Esophagus squamous epithelium (tissue), 5 donors: ENCODE measurements at regions not wholly inside any gene's neighbourhood (a gene's known extent, or its start where the extent isn't known, plus 50 kb on each side); places are given as distances from the start of the nearest gene placed in this dataset.

Experiments
- DNase-seq: peaks from one replicate; lab custom pipeline; 2025; lab: John Stamatoyannopoulos, UW
- H3K27ac ChIP-seq, 4 donors: fragments of 200-600 bp; sonication (generic); one replicate each; pipeline ENCODE4 v1.5.1; 2016 to 2019; ENCODE audit warnings: mild to moderate bottlenecking in 1 of 4
- H3K27me3 ChIP-seq, 4 donors: fragments of 200-600 bp; sonication (generic); 1 replicate in 3 of 4; 2 replicates in 1 of 4; pipeline versions ENCODE4 v1.5.1 to v1.6.0; 2017 to 2021; ENCODE audit warnings: antibody characterized with exemption in 1 of 4
- H3K36me3 ChIP-seq, 3 donors: fragments of 200-600 bp; sonication (generic); one replicate each; pipeline ENCODE4 v1.5.1; 2016 to 2019
- H3K4me1 ChIP-seq, 3 donors: fragments of 200-600 bp; sonication (generic); one replicate each; pipeline ENCODE4 v1.5.1; 2017 to 2019
- H3K4me3 ChIP-seq, 4 donors: fragments of 200-600 bp; sonication (generic); 1 replicate in 3 of 4; 2 replicates in 1 of 4; pipeline ENCODE4 v1.5.1; 2016 to 2019; ENCODE audit warnings: mild to moderate bottlenecking in 2 of 4, moderate library complexity in 1 of 4
- H3K9me3 ChIP-seq, 3 donors: fragments of 200-600 bp; sonication (generic); one replicate each; pipeline ENCODE4 v1.5.1; 2016 to 2019
- CTCF ChIP-seq, 6 experiments: fragments of 450-650 bp in 4 of 6; fragments of 200-600 bp in 2 of 6; sonication (generic) in 2 of 6; IDR thresholded peaks; one replicate each; pipeline ENCODE4 v1.5.1; 2016 to 2019; ENCODE audit warnings: antibody characterized with exemption in 6 of 6, mild to moderate bottlenecking in 4 of 6, moderate library complexity in 4 of 6
- POLR2A ChIP-seq, 4 donors: fragments of 450-650 bp; IDR thresholded peaks; one replicate each; pipeline ENCODE4 v1.6.1; 2017; ENCODE audit warnings: antibody characterized with exemption in 4 of 4, mild to moderate bottlenecking in 4 of 4, moderate library complexity in 3 of 4
- WGBS, 2 donors: methylation state at CpG; one replicate each; pipeline ENCODE4 v1.1.5; 2018; 5-methylcytosine and 5-hydroxymethylcytosine counted together
- intact Hi-C: fragments of 100-400 bp; cut with DNase I; formaldehyde crosslinking; loops from one replicate; pipeline ENCODE4 v1.15.0; 2022
- donor health status: DM: yes; HTN: yes; CAD: no.

DNA sequence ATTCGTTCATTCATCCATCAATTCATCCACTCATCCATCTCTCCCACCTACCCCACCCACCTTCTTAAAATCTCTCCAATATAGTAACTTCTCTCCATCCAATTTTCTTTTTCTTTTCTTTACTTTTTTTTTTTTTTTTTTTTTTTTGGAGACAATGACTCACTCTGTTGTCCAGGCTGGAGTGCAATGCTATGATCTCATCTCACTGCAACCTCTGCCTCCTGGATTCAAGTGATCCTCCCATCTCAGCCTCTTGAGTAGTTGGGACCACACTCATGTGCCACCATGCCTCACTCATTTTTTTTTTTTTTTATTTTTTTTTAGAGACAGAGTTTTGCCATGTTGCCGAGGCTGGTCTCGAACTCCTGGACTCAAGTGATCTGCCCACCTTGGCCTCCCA is 118.4 kb downstream of the SUDS3 start:
- Histone ChIP-seq H3K9me3 (no peaks in the 10 kb centered on the region), H3K4me1 (no peaks in the 10 kb centered on the region), H3K36me3 (no peaks in the 10 kb centered on the region), H3K27ac (no peak overlapping the region), H3K4me3 (no peak overlapping the region), H3K27me3 (no peaks in the 10 kb centered on the region)
- 79 to 80% methylated on average over 3 of the region's 3 CpGs for WGBS, 2 donors
- intact Hi-C loops = no loop called here
- DNase-seq = no peak
- TF ChIP-seq CTCF (IDR thresholded peaks at IDR 0.05) = no peak
- no peak for TF ChIP-seq POLR2A (IDR thresholded peaks at IDR 0.05)

GRCh38 chr12:118495296-118495695 is 118.9 kb downstream of the SUDS3 start:
- no peaks in the 10 kb centered on the region for H3K36me3 ChIP-seq
- H3K9me3 ChIP-seq = no peaks in the 10 kb centered on the region
- no peak overlapping the region for H3K4me3 ChIP-seq
- H3K4me1 ChIP-seq = no peaks in the 10 kb centered on the region
- 26 to 29% methylated on average over 2 of the region's 2 CpGs for WGBS, 2 donors
- intact Hi-C loops = no loop called here
- H3K27ac ChIP-seq = no peak overlapping the region
- H3K27me3 ChIP-seq = no peaks in the 10 kb centered on the region
- no peak for DNase-seq
- TF ChIP-seq CTCF (IDR thresholded peaks at IDR 0.05) = no peak
- TF ChIP-seq POLR2A (IDR thresholded peaks at IDR 0.05) = no peak

DNA sequence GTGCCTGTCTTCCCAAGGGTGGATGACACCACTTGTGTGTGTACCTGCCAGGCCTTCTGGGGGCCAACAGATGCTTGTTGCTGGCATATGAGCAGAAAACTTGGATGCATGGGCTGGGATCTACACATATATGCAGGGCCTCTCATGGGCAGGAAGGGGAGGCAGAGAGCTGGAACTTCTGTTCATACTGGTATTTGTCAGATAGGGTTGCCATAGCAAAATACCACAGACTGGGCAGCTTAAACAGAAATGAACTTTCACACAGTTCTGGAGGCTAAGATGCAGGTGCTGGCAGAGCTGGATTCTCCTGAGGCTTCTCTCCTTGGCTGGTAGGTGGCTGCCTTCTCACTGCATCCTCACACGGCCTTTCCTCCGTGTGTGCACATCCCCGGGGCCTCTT is 121.8 kb downstream of the SUDS3 start:
- H3K4me3 ChIP-seq = no peak overlapping the region
- H3K9me3 ChIP-seq = no peaks in the 10 kb centered on the region
- DNase-seq = no peak
- H3K27me3 ChIP-seq = no peaks in the 10 kb centered on the region
- intact Hi-C loops = no loop called here
- H3K36me3 ChIP-seq = no peaks in the 10 kb centered on the region
- no peak for TF ChIP-seq POLR2A (IDR thresholded peaks at IDR 0.05)
- no peak for TF ChIP-seq CTCF (IDR thresholded peaks at IDR 0.05)
- no peak overlapping the region for H3K27ac ChIP-seq
- WGBS, 2 donors = 68 to 69% methylated on average over 3 of the region's 3 CpGs
- H3K4me1 ChIP-seq = no peaks in the 10 kb centered on the region

DNA sequence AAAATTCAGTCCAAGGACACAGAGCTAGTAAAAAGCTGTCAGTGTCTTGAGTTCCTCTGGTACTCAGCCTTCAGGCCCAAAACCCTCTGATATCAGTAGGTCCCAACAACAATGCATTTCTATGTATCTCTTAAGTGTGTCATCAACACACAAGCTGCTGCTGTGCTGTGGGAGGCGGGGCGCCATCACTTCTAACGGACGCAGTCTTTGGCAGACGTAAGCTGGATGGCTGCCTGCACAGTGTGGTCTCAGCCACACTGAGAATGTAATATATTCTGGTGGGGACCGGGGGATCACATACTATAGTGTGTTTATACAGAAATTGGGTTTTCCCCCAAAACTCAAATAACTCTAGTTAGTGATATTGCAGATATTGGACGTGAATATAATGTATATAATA is 123.9 kb downstream of the SUDS3 start:
- Histone ChIP-seq H3K27ac (no peak overlapping the region), H3K27me3 (no peaks in the 10 kb centered on the region), H3K4me3 (no peak overlapping the region), H3K36me3 (no peaks in the 10 kb centered on the region), H3K4me1 (no peaks in the 10 kb centered on the region), H3K9me3 (no peaks in the 10 kb centered on the region)
- WGBS, 2 donors = 69 to 72% methylated on average over 5 to 7 of the region's 7 CpGs
- no peak for DNase-seq
- TF ChIP-seq CTCF (IDR thresholded peaks at IDR 0.05) (no peak), POLR2A (IDR thresholded peaks at IDR 0.05) (no peak)
- intact Hi-C loops = no loop called here

DNA sequence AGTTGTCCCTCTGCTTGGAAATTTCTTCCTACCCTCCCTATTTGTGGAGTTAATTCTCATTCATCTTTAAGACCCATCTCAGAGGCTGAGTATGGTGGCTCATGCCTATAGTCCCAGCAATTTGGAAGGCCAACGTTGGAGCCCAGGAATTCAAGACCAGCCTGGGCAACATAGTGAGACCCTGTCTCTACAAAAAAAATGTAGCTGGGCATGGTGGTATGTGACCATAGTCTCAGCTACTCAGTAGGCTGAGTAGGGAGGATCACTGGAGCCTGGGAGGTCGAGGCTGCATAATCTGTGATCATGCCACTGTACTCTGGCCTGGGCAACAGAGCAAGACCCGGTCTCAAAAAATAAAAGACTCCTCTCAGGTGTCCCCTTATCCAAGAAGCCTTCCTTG is 125.1 kb downstream of the SUDS3 start:
- H3K27me3 ChIP-seq = no peaks in the 10 kb centered on the region
- no peaks in the 10 kb centered on the region for H3K9me3 ChIP-seq
- WGBS, 2 donors = 45 to 57% methylated on average over 3 of the region's 3 CpGs
- no peak overlapping the region for H3K27ac ChIP-seq
- no peak overlapping the region for H3K4me3 ChIP-seq
- no peak for TF ChIP-seq CTCF (IDR thresholded peaks at IDR 0.05)
- no peak for TF ChIP-seq POLR2A (IDR thresholded peaks at IDR 0.05)
- H3K36me3 ChIP-seq = no peaks in the 10 kb centered on the region
- no peak for DNase-seq
- H3K4me1 ChIP-seq = no peaks in the 10 kb centered on the region
- intact Hi-C loops = no loop called here
